ENCODE measurements at regions not wholly inside any gene's neighbourhood (a gene's known extent, or its start where the extent isn't known, plus 50 kb on each side); places are given as distances from the start of the nearest gene placed in this dataset.

GRCh38 chr12:87796961-87797516, 232.2 kb downstream of the C12orf50 start:
- no peaks in the 10 kb centered on the region for H3K27me3 ChIP-seq
- intact Hi-C loops (cut with DNase I) = no loop called here
- H3K9me3 ChIP-seq (replicated peaks in 1 of 3) = no peaks in the 10 kb centered on the region
- 23 to 44% (median 30%) methylated on average over 1 of the region's 1 CpG for WGBS, 4 donors
- no peak overlapping the region for H3K4me3 ChIP-seq
- no peaks in the 10 kb centered on the region for H3K36me3 ChIP-seq (replicated peaks in 1 of 2)
- TF ChIP-seq POLR2A (IDR thresholded peaks at IDR 0.05) = no peak
- TF ChIP-seq CTCF (IDR thresholded peaks at IDR 0.05) = no peak
- H3K27ac ChIP-seq = no peak overlapping the region
- DNase-seq = no peak
- H3K4me1 ChIP-seq (replicated peaks in 1 of 2) = no peaks in the 10 kb centered on the region

- no peak for DNase-seq
- no peak for TF ChIP-seq CTCF (IDR thresholded peaks at IDR 0.05)
- no peak for TF ChIP-seq POLR2A (IDR thresholded peaks at IDR 0.05)
- H3K27ac ChIP-seq = no peak overlapping the region
- no peaks in the 10 kb centered on the region for H3K4me1 ChIP-seq (replicated peaks in 1 of 2)
- no peaks in the 10 kb centered on the region for H3K9me3 ChIP-seq (replicated peaks in 1 of 3)
- no peaks in the 10 kb centered on the region for H3K27me3 ChIP-seq
- no peak overlapping the region for H3K4me3 ChIP-seq
- 60 to 85% (median 75%) methylated on average over 2 of the region's 2 CpGs for WGBS, 4 donors
- intact Hi-C loops (cut with DNase I) = no loop called here
- no peaks in the 10 kb centered on the region for H3K36me3 ChIP-seq (replicated peaks in 1 of 2)
Measured at GRCh38 chr12:87795555-87795954, 233.6 kb downstream of the C12orf50 start.

GRCh38 chr12:87794854-87795253, 234.3 kb downstream of the C12orf50 start:
- intact Hi-C loops (cut with DNase I) = no loop called here

DNA sequence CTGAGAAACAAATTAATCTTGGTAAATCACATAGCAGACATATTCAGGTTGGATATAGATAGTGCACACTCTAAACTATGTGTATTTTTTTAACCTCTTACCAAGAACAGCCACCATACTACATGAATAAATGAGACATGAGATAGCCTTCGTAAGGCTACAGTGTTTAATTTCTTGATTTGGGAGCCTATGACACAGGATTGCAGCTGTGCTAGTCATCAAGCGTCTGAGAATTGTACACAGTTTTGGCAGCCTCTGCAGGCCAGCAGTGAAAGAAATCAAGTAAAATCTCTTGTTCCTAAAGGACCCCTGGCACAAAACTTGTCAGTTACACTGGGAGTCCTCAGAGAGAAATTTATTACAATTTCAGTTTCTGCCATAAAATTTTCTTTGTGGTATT, 236.1 kb downstream of the C12orf50 start:
- TF ChIP-seq POLR2A (IDR thresholded peaks at IDR 0.05) (no peak), CTCF (IDR thresholded peaks at IDR 0.05) (no peak)
- Histone ChIP-seq H3K4me1 (replicated peaks in 1 of 2) (no peaks in the 10 kb centered on the region), H3K4me3 (no peak overlapping the region), H3K9me3 (replicated peaks in 1 of 3) (no peaks in the 10 kb centered on the region), H3K36me3 (replicated peaks in 1 of 2) (no peaks in the 10 kb centered on the region), H3K27ac (no peak overlapping the region), H3K27me3 (no peaks in the 10 kb centered on the region)
- WGBS, 4 donors = 49 to 62% (median 56%) methylated on average over 2 of the region's 2 CpGs
- intact Hi-C loops (cut with DNase I) = no loop called here
- no peak for DNase-seq

More at GRCh38 chr12:87794854-87795253, 234.3 kb downstream of the C12orf50 start:
- no peak for TF ChIP-seq POLR2A (IDR thresholded peaks at IDR 0.05)
- TF ChIP-seq CTCF (IDR thresholded peaks at IDR 0.05) = no peak
- Histone ChIP-seq H3K27ac (no peak overlapping the region), H3K36me3 (replicated peaks in 1 of 2) (no peaks in the 10 kb centered on the region), H3K9me3 (replicated peaks in 1 of 3) (no peaks in the 10 kb centered on the region), H3K4me3 (no peak overlapping the region), H3K27me3 (no peaks in the 10 kb centered on the region), H3K4me1 (replicated peaks in 1 of 2) (no peaks in the 10 kb centered on the region)
- WGBS, 4 donors = 58 to 76% (median 63%) methylated on average over 1 of the region's 1 CpG
- DNase-seq = no peak
